D341Med (cell line): ENCODE measurements at regions not wholly inside any gene's neighbourhood (a gene's known extent, or its start where the extent isn't known, plus 50 kb on each side); places are given as distances from the start of the nearest gene placed in this dataset.

Experiments
- DNase-seq: peaks from one replicate; pipeline ENCODE4 v3.0.0; 2012; ENCODE audit warnings: low spot score

GRCh38 chr20:23253524-23253923, 97.1 kb upstream of the NXT1 start:
- no peak for DNase-seq

- DNase-seq, result no peak
These were observed 98.8 kb upstream of the NXT1 start for GRCh38 chr20:23251779-23252178.

GRCh38 chr20:23249541-23249940, 101.0 kb upstream of the NXT1 start:
- no peak for DNase-seq

- no peak for DNase-seq
These were observed 102.1 kb upstream of the NXT1 start for GRCh38 chr20:23248461-23248882.

DNA sequence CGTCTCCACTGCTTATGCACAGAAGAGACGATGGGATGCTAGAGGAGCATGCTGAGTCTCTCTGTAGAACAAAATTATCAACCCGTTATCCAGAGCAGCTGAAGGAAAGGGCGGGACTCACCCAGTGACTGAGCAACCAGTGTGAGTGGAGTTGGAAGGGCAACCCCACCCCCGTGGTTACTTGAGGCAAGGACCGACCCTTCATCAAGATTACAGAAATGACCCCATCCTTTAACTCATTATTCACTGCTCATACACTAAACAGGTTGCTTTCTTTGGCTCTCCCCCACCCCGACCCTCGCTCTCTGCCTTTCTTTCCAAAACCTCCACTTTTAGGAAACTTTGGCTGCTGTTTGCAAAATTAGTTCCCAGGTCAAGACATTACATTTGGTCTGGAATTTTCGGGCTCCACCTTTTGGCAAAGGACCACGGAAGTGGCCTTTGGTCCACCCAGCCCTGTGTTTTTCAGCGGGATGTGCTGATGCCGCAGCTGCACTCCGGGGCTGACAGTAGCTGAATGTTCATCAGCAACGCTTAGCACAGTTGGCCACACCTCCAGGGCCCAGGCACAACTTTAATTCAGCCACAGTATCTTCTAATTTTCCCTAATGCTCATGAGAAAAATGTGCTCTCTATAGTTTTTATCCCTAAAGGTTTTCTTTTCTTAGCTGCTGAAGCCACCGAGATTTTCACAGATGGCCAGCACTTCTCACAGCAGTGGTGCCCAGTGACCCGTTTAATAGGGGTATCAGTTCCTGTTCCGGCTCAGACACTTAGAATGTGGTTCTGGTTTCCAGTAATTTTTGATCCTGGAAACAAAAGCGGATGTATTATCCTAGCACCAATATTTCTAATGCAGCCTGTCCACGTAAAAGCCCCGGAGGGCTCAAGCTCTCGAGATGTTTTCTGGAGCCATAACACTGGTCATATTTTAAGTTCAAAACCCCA, 103.6 kb upstream of the NXT1 start:
- no peak for DNase-seq

DNA sequence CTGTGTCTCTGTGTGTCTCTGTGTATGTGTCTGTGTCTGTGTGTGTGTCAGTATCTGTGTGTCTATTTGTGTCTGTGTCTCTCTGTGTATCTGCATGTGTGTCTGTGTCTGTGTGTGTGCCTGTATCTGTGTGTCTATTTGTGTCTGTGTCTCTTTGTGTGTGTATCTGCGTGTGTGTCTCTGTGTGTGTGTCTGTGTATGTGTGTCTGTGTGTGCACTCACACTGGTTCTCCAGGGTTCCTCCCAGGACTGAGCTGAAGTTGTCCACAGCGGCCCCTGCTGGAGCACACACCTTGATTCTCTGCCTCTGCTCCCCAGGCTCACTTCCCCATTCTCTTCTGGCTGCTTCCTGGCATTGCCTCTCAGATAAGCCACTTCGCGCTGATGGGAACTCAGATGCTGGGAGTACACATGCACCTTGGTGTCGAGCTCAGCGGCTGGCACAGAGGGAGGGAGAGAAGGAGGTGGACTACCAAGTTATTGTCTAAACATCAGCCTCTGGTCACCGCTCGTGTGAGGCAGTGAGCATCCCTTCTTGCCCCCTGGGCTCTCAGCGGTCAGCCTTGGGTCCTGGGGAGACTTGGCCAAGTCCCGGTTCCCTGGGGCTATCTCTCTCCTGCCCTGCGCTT, 104.9 kb upstream of the NXT1 start:
- no peak for DNase-seq

DNA sequence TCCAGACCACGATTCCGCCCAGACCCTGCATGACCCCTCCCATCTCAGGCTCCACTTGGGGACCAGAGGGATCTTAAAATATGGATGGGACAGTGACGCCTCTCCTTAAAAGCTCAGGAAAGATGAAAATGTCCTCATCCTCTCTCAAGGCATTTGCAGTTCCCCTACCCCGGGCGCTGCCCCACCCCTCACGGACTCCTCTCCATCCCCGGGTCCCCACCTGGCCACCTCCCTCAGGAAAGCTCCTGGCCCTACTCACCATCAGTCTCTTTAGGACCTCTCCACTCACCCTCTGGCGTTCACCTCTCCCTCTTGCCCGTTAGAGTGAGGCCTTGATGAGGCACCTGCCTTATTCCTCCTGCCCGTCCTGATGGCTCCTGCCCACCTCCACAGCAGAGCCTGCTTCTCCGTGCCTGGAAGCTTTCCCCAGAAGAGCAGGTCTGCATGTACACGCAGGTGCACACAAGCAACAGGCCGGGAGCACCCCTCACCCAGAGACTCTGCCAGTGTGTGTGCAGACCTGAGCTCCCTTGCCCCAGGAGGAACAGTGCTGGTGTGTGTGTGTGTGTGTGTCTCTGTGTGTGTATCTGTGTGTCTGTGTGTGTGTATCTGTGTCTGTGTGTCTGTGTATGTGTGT, 105.6 kb upstream of the NXT1 start:
- DNase-seq, result no peak

DNA sequence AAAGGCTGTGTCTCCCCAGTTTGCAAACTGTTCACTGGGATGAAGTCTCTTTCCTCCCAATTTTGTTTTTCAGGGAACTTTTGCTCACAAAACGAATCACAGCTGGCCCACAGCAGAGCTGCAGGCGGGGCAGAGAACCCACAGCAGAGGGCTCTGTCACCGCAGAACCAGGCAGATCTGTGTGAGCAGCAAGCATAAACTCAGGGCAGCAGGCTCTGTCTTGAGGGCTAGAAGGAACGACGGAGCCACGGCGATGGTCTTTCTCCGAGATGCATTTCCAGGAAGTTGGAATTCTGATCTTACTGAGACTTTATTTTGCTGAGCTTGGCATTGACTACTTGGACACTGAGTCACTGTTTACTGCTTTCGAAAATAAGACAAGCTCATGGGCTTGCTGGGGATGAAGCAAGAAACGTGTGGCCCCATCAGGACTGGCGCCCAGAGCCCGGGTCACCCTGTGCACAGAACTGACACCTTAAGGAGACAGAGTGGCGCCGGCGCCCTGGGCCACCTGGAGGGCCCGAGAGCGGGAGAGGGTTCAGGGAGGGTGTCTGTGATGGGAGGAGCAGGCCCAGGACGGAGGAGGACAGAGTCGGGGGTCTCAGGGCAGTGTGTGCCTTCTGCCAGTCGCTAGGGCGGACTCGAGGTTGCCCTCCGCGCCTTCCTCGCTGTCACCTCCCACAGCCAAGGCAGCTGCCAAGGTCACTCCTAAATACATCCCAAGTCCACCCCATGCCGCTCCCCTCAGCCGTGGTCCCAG, 106.3 kb upstream of the NXT1 start:
- no peak for DNase-seq

DNA sequence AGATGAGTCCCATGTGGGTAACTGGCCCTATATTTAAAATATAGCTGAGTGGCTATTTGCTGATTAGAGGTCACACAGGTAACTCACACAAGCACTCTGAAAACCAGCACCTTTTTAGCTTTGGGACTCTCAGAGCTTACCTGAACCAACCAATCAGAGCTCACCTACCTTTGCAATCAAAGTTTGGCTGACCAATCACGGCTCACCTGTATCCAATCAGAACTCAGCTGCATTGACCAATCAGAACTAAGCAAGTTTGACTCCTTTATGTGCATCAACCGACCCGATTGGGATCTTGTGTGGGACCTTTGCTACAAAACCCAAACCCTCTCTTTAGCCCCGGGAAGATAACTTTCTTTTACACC, 106.8 kb upstream of the NXT1 start:
- DNase-seq, result no peak

- DNase-seq, result no peak
These were observed 107.9 kb upstream of the NXT1 start for GRCh38 chr20:23242556-23243180.

- DNase-seq, result no peak
These were observed 108.5 kb upstream of the NXT1 start for GRCh38 chr20:23242104-23242503.

DNA sequence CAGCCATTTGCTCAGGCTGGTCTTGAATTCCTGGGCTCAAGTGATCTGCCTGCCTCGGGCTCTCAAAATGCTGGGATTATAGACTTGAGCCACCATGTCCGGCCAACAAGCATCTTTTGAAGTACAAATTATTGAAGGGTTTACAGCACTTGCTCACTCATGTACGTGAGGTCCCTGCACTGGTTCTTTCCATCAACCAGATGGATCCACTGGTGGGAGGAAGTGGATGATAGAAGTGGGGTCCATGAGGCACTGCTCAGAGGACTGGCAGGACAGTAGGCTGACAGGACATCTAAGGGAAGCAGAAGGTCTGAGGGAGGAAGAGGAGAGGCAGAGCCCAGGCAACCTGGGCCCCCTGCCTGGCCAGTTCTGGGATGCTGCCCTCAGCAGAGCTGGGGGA, 109.2 kb upstream of the NXT1 start:
- DNase-seq, result no peak

GRCh38 chr20:23240519-23240918, 110.1 kb upstream of the NXT1 start:
- no peak for DNase-seq

DNA sequence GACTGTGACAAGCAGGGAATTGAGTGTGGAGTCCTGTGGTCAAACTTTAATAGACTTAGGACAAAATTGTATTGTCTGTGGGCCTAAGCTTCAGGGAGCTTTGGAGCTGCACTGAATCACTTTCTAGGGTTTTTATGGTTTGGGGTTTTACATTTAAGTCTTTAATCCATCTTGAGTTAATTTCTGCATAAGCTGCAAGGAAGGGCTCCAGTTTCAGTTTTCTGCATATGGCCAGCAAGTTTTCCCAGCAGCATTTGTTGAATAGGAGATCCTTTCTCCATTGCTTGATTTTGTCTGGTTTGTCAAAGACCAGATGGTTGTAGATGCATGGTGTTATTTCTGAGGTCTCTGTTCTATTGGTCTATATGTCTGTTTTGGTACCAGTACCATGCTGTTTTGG, 113.4 kb upstream of the NXT1 start:
- DNase-seq, result no peak

DNA sequence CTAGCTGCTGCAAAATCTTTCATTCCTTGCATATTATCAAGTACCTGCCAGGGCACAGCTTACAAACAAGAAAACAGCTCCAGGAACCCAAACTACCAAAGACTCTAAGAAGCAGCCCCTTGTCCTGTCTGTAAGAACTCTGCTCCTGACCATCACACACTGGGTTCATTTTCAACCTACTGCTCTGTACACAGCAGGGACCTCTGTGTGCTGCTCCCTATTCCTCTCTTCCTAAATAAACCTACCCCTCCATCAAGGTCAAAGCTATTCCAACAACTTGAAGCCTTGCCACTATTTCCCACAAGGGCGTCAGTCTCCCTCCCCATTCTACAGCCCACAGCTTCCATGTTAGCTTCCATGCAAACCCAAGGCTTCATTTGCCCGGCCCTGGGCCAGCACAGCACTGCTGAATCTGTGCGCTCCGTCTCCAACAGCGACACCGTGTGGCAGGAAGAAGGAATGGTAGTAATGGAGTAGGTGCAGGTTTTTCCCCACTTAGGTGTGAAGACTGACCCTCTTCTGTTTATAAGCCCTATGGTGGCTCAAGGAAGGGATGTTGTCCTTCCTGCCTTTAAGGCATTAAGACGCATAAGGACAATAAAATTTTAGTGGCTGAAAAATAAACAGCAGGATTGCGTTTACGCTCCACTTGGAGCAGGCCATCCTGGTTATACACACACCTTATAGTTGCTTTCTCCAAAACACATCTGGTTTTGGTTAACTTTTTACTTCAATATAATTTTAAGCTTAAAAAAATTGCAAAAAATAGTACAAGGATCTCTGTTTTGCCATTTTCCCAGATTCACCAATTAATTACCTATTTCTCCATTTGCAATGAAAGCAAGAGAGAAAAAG, 115.2 kb upstream of the NXT1 start:
- DNase-seq, result no peak

DNA sequence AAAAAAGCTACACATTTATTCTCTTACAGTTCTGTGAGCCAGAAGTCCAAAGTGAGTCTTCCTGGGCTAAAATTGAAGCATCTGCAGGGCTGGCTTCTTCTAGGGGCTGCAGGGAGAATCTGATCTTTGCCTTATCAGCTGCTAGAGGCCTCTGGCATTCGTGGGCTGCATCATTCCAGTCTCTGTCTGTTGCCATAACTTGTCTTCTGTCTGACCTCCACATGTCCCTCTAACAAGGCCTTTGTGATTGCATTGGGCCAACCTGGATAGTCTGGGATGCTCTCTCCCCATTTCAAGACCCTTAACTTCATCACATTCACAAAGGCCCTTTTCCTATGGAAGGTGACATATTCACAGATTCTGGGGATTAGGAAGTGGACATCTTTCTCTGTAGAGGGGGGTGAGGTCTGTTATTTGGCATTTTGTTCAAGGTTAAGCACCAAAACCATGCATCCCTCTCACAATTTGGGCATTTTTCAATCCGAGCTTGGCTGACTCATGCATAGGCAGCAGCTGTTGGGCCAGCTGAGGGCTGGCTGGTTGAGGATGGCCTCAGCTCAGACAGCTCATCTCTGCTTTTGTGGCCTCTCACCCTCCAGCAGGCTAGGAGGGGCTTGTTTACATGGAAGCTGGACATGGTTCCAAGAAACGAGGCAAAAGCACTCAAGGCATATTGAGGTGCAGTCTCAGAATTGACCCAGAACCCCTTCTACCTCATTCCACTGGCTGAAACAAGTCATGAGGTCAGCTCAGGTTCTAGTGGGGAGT, 116.1 kb upstream of the NXT1 start:
- DNase-seq, result no peak

GRCh38 chr20:23233341-23233740, 117.2 kb upstream of the NXT1 start:
- DNase-seq, result no peak

DNA sequence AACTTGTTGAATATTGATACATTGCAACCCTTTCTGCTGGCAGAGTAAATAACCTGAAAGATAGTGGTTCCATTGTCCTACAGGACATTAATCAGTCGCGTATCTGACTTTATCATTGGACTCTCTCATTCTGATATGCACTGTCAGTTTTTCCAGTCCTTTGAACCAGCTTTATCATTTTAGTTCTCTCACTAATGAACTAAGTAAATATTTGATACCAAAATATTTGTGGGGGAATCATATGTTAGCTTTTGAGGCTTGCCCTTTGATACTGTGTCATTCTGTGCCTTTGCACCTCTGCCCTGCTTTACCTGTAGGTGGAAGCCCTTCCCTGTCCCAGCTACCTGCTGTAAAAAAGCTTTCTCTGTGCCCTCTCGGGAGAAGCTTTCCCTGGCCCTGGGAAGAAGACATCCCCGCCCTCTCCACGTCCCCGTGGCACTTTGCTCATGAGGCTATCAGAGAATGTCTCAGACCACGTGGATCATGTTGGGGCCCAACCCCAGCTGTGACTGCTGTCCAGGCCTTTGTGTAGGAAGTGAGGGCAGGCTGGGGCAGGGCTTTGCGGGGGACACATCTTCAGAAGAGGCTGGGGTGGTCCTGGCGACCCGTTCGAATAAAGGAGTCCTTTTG, 117.8 kb upstream of the NXT1 start:
- no peak for DNase-seq

GRCh38 chr20:23232219-23232581, 118.4 kb upstream of the NXT1 start:
- no peak for DNase-seq
